Nephron progenitor cell (in vitro differentiated cells): ENCODE measurements at regions not wholly inside any gene's neighbourhood (a gene's known extent, or its start where the extent isn't known, plus 50 kb on each side); places are given as distances from the start of the nearest gene placed in this dataset.
A peak's percentile ranks its signal among the peaks of the same experiment; 100 is the strongest.

ENCODE experiments used
- DNase-seq: peaks from one replicate; pipeline ENCODE4 v3.0.0; 2021
- H3K27ac Mint-ChIP-seq: 2 replicates; pipeline ENCODE4 v1.8.0; 2021; ENCODE audit warnings: mild to moderate bottlenecking, moderate library complexity, mixed read lengths
- H3K27me3 Mint-ChIP-seq: 2 replicates; pipeline ENCODE4 v1.8.0; 2021; ENCODE audit warnings: mild to moderate bottlenecking, low read depth, mixed read lengths; ENCODE audit not compliant: poor library complexity
- H3K36me3 Mint-ChIP-seq: 2 replicates; pipeline ENCODE4 v1.8.0; 2021; ENCODE audit warnings: low read depth, mixed read lengths
- H3K4me1 Mint-ChIP-seq: 2 replicates; pipeline ENCODE4 v1.8.0; 2021; ENCODE audit warnings: mixed read lengths
- H3K4me3 Mint-ChIP-seq: 2 replicates; pipeline ENCODE4 v1.8.0; 2021; ENCODE audit warnings: mild to moderate bottlenecking, moderate library complexity, mixed read lengths
- H3K9me3 Mint-ChIP-seq: 2 replicates; pipeline ENCODE4 v1.8.0; 2021; ENCODE audit warnings: mild to moderate bottlenecking, moderate library complexity, mixed read lengths
- TF ChIP-seq, protein P1 (sequence below): fragments of 200-600 bp; sonication (generic); IDR thresholded peaks from 2 replicates; pipeline ENCODE4 v1.5.0; 2021; ENCODE audit warnings: antibody characterized with exemption

DNA sequence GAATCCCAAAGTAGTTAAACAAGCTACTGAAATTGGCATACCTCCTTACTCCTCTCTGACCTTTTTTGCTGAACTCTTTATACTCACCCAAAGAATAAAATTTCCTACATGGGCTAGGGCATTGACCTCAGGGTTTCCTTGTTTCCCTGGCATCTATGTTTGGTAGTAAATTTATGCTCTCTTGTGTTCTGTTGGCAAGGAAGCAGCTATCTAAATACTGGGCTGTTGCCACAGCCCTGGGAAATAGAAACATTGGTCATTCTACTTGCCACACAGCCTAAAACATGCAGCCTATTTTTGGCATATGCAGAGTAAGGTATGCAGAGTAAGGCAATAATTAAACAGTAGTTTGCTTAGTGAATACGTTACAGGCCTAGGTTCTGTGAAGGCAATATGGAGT, 351.4 kb downstream of the HLX start:
- H3K9me3 Mint-ChIP-seq = peaks cover 7% of the 10 kb centered on the region
- no peak overlapping the region for H3K4me3 Mint-ChIP-seq
- H3K36me3 Mint-ChIP-seq = peaks cover 4% of the 10 kb centered on the region
- no peak overlapping the region for H3K27ac Mint-ChIP-seq
- H3K27me3 Mint-ChIP-seq = peaks cover 6% of the 10 kb centered on the region
- peaks cover 46% of the 10 kb centered on the region for H3K4me1 Mint-ChIP-seq
- no peak for DNase-seq
- TF ChIP-seq, protein P1, sequence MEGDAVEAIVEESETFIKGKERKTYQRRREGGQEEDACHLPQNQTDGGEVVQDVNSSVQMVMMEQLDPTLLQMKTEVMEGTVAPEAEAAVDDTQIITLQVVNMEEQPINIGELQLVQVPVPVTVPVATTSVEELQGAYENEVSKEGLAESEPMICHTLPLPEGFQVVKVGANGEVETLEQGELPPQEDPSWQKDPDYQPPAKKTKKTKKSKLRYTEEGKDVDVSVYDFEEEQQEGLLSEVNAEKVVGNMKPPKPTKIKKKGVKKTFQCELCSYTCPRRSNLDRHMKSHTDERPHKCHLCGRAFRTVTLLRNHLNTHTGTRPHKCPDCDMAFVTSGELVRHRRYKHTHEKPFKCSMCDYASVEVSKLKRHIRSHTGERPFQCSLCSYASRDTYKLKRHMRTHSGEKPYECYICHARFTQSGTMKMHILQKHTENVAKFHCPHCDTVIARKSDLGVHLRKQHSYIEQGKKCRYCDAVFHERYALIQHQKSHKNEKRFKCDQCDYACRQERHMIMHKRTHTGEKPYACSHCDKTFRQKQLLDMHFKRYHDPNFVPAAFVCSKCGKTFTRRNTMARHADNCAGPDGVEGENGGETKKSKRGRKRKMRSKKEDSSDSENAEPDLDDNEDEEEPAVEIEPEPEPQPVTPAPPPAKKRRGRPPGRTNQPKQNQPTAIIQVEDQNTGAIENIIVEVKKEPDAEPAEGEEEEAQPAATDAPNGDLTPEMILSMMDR = no peak

DNA sequence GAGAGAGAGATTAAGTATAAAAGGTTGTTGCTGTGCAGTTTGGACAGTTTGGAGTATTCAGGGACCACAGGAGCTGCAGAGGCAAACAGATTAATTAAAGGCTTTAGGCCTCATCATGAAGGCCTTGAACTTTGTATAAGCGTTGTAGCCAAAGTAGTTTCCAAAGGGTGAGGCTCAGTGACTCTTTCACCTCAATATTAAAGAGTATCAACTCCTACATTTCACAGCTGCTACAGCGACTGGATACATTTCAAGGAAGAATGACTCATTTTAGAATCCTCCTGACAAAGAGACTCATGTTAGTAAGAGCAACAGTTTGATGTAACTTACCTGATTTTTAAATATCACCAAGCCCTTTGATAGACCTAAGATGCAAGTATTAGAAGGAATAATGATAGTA, 355.5 kb downstream of the HLX start:
- Mint-ChIP-seq H3K27me3 (peaks cover 4% of the 10 kb centered on the region), H3K4me1 (peaks cover 57% of the 10 kb centered on the region)

DNA sequence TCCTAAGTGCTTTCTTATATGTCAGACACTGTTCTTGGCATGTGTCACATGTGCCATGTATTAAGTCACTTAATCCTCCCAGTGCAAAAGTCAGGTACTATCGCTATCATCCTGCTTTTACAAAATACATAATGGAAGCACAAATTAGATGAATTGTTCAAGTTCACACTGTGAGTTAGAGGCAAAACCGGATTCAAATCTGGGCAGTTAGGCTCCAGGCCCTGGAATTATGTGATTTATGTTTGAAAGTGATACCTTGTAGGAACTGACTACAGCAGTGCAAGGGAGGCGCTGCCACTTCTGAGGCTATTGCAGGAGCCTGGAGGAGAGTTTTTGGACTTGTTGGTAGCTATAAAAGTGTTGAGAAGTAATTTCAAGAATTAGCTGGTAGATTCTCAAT, 358.3 kb downstream of the HLX start:
- Mint-ChIP-seq H3K9me3 (peaks cover 10% of the 10 kb centered on the region), H3K27me3 (peaks cover 4% of the 10 kb centered on the region), H3K4me1 (peaks cover 72% of the 10 kb centered on the region)

More for the DNA sequence above, 355.5 kb downstream of the HLX start:
- no peak for DNase-seq
- Mint-ChIP-seq H3K36me3 (no peaks in the 10 kb centered on the region), H3K9me3 (peaks cover 10% of the 10 kb centered on the region), H3K27ac (no peak overlapping the region), H3K4me3 (no peak overlapping the region)
- TF ChIP-seq, protein P1 = no peak

DNA sequence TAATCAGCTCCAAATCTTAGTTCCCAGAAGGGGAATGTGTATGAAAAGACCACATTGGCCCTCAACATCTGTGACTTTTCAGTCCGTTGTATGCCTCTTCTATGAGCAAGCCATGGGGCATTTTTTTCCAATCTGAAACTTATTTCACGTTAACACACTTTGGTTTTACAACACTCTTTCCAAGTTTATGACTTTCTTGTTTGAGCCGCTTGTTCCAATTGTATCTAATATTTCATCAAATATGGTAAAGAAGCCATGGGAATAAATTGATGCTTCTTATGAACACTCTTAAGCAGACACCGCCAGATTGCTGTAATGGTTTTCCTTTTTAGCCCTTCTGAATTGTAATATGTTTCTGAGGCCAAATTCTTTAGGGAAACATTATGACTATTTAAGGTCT, 359.9 kb downstream of the HLX start:
- DNase-seq = no peak
- no peaks in the 10 kb centered on the region for H3K36me3 Mint-ChIP-seq
- H3K27me3 Mint-ChIP-seq = peaks cover 4% of the 10 kb centered on the region
- H3K4me3 Mint-ChIP-seq = peak overlapping the region; percentile 22
- peak overlapping the region; percentile 55 for H3K27ac Mint-ChIP-seq
- H3K4me1 Mint-ChIP-seq = peaks cover 75% of the 10 kb centered on the region
- TF ChIP-seq, protein P1 = no peak
- peaks cover 10% of the 10 kb centered on the region for H3K9me3 Mint-ChIP-seq

More for the DNA sequence above, 358.3 kb downstream of the HLX start:
- Mint-ChIP-seq H3K36me3 (no peaks in the 10 kb centered on the region), H3K27ac (peak overlapping the region; percentile 33), H3K4me3 (peak overlapping the region; percentile 49)
- TF ChIP-seq, protein P1 = no peak
- DNase-seq = peak; percentile 27

DNA sequence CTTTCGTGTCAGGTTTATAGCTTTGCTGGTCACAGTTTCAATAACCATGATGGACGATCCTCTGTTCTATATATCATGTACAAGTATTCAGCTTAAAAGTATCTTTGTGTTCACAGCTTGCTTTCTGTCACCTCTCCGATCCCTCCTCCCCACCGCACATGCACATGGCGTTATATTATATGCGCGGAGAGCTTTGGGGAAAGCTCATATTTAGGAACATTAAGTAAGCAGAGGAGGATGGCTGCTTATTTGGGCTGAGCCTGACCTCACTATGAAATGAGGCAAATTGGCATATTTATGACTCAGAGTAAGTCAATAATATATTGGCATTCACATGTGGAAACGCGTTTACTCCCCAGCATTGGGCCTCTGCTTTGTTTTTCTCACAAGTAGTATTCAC, 360.5 kb downstream of the HLX start:
- H3K4me1 Mint-ChIP-seq = peaks cover 72% of the 10 kb centered on the region
- H3K36me3 Mint-ChIP-seq = no peaks in the 10 kb centered on the region
- H3K27ac Mint-ChIP-seq = peak overlapping the region; percentile 75
- peaks cover 4% of the 10 kb centered on the region for H3K27me3 Mint-ChIP-seq
- DNase-seq = no peak
- TF ChIP-seq, protein P1 = no peak
- peak overlapping the region; percentile 16 for H3K4me3 Mint-ChIP-seq
- H3K9me3 Mint-ChIP-seq = peaks cover 10% of the 10 kb centered on the region

DNA sequence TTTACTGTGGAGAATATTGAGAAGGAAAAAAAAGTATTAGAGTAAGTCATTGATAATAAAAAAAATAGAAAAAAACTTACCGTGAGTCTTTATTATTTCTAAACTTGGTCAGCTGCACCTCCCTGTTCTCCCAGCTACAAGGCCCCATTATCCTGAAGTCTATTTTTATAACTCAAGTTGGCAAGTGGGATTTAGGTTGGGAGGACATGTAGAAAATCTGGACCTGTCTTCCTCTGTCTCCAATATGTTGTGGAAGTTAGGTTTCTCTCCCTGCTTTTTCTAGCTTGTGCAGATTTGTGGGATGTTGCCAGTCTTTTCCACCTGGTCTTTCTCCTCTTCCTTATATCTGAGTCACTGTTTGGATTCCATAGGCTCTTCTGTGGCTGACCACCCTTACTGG, 361.4 kb downstream of the HLX start:
- Mint-ChIP-seq H3K9me3 (peaks cover 8% of the 10 kb centered on the region), H3K4me1 (peaks cover 66% of the 10 kb centered on the region), H3K27ac (peak overlapping the region; percentile 92), H3K36me3 (no peaks in the 10 kb centered on the region), H3K4me3 (peak overlapping the region; percentile 2), H3K27me3 (peaks cover 4% of the 10 kb centered on the region)
- TF ChIP-seq, protein P1 = no peak
- no peak for DNase-seq
